B cell (primary cell): ENCODE measurements at regions not wholly inside any gene's neighbourhood (a gene's known extent, or its start where the extent isn't known, plus 50 kb on each side); places are given as distances from the start of the nearest gene placed in this dataset.
"Not testable (repeated sequence)": the region's sequence is repeated elsewhere in the genome, so short reads cannot be mapped to it uniquely, and the experiment has no call there.

Experiments used
- ATAC-seq: fragments of 200-7000 bp; cut with Tn5 transposase; one replicate; pipeline ENCODE4 v1.10.0; 2021; ENCODE audit warnings: low read depth, mild to moderate bottlenecking, moderate number of reproducible peaks, moderate library complexity
- CTCF ChIA-PET: fragments of 350-600 bp; sonication (Branson Sonifier 250); formaldehyde crosslinking; loops from one replicate; lab custom pipeline; 2021; ENCODE audit warnings: antibody characterized with exemption, inconsistent platforms; lab: Charles Lee
- POLR2A ChIA-PET: fragments of 350-600 bp; sonication (Branson Sonifier 250); formaldehyde crosslinking; loops from one replicate; lab custom pipeline; 2021; ENCODE audit warnings: antibody characterized with exemption; lab: Charles Lee
- DNase-seq: peaks from one replicate; pipeline ENCODE4 v3.0.0; 2013
- H2AFZ ChIP-seq: 2 replicates; pipeline ENCODE4 v1.6.1; 2012; ENCODE audit warnings: mild to moderate bottlenecking, low read depth, low read length; ENCODE audit not compliant: insufficient read depth, poor library complexity, severe bottlenecking
- H3K27ac ChIP-seq, 2 donors: 1 replicate in 1 of 2; 2 replicates in 1 of 2; pipeline ENCODE4 v1.5.1; 2012 to 2013; ENCODE audit warnings: low read length in 2 of 2, mild to moderate bottlenecking in 2 of 2, moderate library complexity in 1 of 2
- H3K27me3 ChIP-seq, 4 experiments: fragments of 200-600 bp in 1 of 4; sonication (generic) in 1 of 4; replicated peaks in 1 of 4; 1 replicate in 2 of 4; 2 replicates in 2 of 4; pipeline versions ENCODE4 v1.6.1 to v1.7.0; 2013 to 2016; ENCODE audit warnings: low read length in 3 of 4, mild to moderate bottlenecking in 2 of 4, mixed read lengths in 1 of 4, moderate library complexity in 1 of 4; ENCODE audit not compliant: insufficient read depth in 4 of 4, control insufficient read depth in 3 of 4; ENCODE audit errors: control extremely low read depth in 1 of 4
- H3K36me3 ChIP-seq, 2 experiments: replicated peaks in 1 of 2; 1 replicate in 1 of 2; 2 replicates in 1 of 2; pipeline versions ENCODE4 v1.6.1 to v1.7.1; 2013; ENCODE audit warnings: low read length in 1 of 2; ENCODE audit not compliant: insufficient read depth in 2 of 2, control insufficient read depth in 1 of 2; ENCODE audit errors: control extremely low read depth in 1 of 2, extremely low read depth in 1 of 2
- H3K4me1 ChIP-seq, 2 donors: fragments of 200-600 bp in 1 of 2; sonication (generic) in 1 of 2; 1 replicate in 1 of 2; 2 replicates in 1 of 2; pipeline versions ENCODE4 v1.5.1 to v1.6.1; 2013 to 2017; ENCODE audit warnings: low read length in 2 of 2; ENCODE audit not compliant: control insufficient read depth in 2 of 2, insufficient read depth in 2 of 2
- H3K4me2 ChIP-seq: replicated peaks from 2 replicates; pipeline ENCODE3; 2012; ENCODE audit warnings: mild to moderate bottlenecking, low read depth, low read length; ENCODE audit not compliant: poor library complexity, severe bottlenecking
- H3K4me3 ChIP-seq, 5 experiments: fragments of 200-600 bp in 1 of 5; sonication (generic) in 1 of 5; 1 replicate in 3 of 5; 2 replicates in 2 of 5; pipeline versions ENCODE4 v1.5.1 to v1.7.0; 2011 to 2016; ENCODE audit warnings: low read length in 4 of 5, mild to moderate bottlenecking in 4 of 5, low read depth in 2 of 5, control low read depth in 1 of 5, moderate library complexity in 1 of 5; ENCODE audit not compliant: insufficient read depth in 1 of 5; ENCODE audit errors: control extremely low read depth in 1 of 5, extremely low read depth in 1 of 5
- H3K79me2 ChIP-seq: fragments of 200-600 bp; sonication (generic); one replicate; pipeline ENCODE4 v1.6.0; 2016; ENCODE audit warnings: low read length; ENCODE audit not compliant: control insufficient read depth, insufficient read depth
- H3K9ac ChIP-seq: fragments of 200-600 bp; sonication (generic); 2 replicates; pipeline ENCODE4 v1.6.1; 2017; ENCODE audit warnings: mild to moderate bottlenecking, low read length, moderate library complexity
- H3K9me3 ChIP-seq, 3 donors: one replicate each; pipeline versions ENCODE4 v1.6.1 to v1.7.1; 2013; ENCODE audit warnings: low read length in 2 of 3; ENCODE audit not compliant: control insufficient read depth in 2 of 3, insufficient read depth in 1 of 3; ENCODE audit errors: control extremely low read depth in 1 of 3
- H4K20me1 ChIP-seq: 2 replicates; pipeline ENCODE4 v1.6.0; 2012; ENCODE audit warnings: mild to moderate bottlenecking, low read length; ENCODE audit not compliant: insufficient read depth, control insufficient read depth, poor library complexity, severe bottlenecking
- H3K27ac Mint-ChIP-seq: one replicate; pipeline ENCODE4 v1.8.0; 2021; ENCODE audit warnings: mixed read lengths
- H3K27me3 Mint-ChIP-seq: one replicate; pipeline ENCODE4 v1.8.0; 2021; ENCODE audit warnings: mixed read lengths
- H3K4me1 Mint-ChIP-seq: one replicate; pipeline ENCODE4 v1.8.0; 2021; ENCODE audit warnings: mixed read lengths
- H3K4me3 Mint-ChIP-seq: one replicate; pipeline ENCODE4 v1.8.0; 2021; ENCODE audit warnings: mixed read lengths
- H3K9me3 Mint-ChIP-seq: one replicate; pipeline ENCODE4 v1.8.0; 2022; ENCODE audit warnings: mixed read lengths; ENCODE audit not compliant: insufficient read depth
- CTCF ChIP-seq: fragments of 200-600 bp; IDR thresholded peaks from one replicate; pipeline ENCODE4 v1.8.0; 2022; ENCODE audit warnings: antibody characterized with exemption, mild to moderate bottlenecking
- EZH2 ChIP-seq: IDR thresholded peaks from 2 replicates; pipeline ENCODE4 v1.6.1; 2012; ENCODE audit warnings: borderline replicate concordance, low read depth, mild to moderate bottlenecking, moderate library complexity, low read length; ENCODE audit not compliant: insufficient read depth, poor library complexity, severe bottlenecking
- WGBS: methylation state at CpG from one replicate; pipeline ENCODE4 v1.1.5; 2013; ENCODE audit warnings: missing lambda C conversion rate; ENCODE audit not compliant: insufficient coverage; 5-methylcytosine and 5-hydroxymethylcytosine counted together
- intact Hi-C: fragments of 100-400 bp; cut with micrococcal nuclease; formaldehyde crosslinking; loops from one replicate; pipeline ENCODE4 v1.10.0; 2022

- Histone ChIP-seq H3K79me2 (no peaks in the 10 kb centered on the region), H3K4me1 (no peaks in the 10 kb centered on the region), H3K9me3 (no peaks in the 10 kb centered on the region), H3K27me3 (no peaks in the 10 kb centered on the region), H3K4me2 (no peak overlapping the region), H3K4me3 (no peak overlapping the region), H3K27ac (no peak overlapping the region), H4K20me1 (no peaks in the 10 kb centered on the region), H3K9ac (no peak overlapping the region), H2AFZ (no peak overlapping the region), H3K36me3 (no peaks in the 10 kb centered on the region)
- WGBS = no CpG with 5 or more reads among the region's 5 CpGs
- no peaks in the 10 kb centered on the region for H3K9me3 Mint-ChIP-seq
- no peaks in the 10 kb centered on the region for H3K4me1 Mint-ChIP-seq
- ChIA-PET POLR2A (no interaction called here), CTCF (no interaction called here)
- intact Hi-C loops = no loop called here
- TF ChIP-seq CTCF (no peak), EZH2 (no peak)
- no peaks in the 10 kb centered on the region for H3K27me3 Mint-ChIP-seq
- H3K27ac Mint-ChIP-seq = no peak overlapping the region
- no peak for ATAC-seq
- no peak for DNase-seq
- H3K4me3 Mint-ChIP-seq = no peak overlapping the region
Observed at GRCh38 chr7:124101173-124101768, 68.4 kb upstream of the TMEM229A start.

- intact Hi-C loops = no loop called here
- H3K27ac Mint-ChIP-seq = no peak overlapping the region
- 33% methylated on average over 1 of the region's 3 CpGs for WGBS
- Histone ChIP-seq H2AFZ (no peak overlapping the region), H3K27ac (no peak overlapping the region), H3K9me3 (no peaks in the 10 kb centered on the region), H4K20me1 (no peaks in the 10 kb centered on the region), H3K4me3 (no peak overlapping the region), H3K79me2 (no peaks in the 10 kb centered on the region), H3K4me1 (no peaks in the 10 kb centered on the region), H3K36me3 (no peaks in the 10 kb centered on the region), H3K27me3 (no peaks in the 10 kb centered on the region), H3K9ac (no peak overlapping the region), H3K4me2 (no peak overlapping the region)
- DNase-seq (no peak), ATAC-seq (no peak)
- CTCF ChIA-PET = no interaction called here
- H3K27me3 Mint-ChIP-seq = no peaks in the 10 kb centered on the region
- H3K4me3 Mint-ChIP-seq = no peak overlapping the region
- H3K9me3 Mint-ChIP-seq = no peaks in the 10 kb centered on the region
- TF ChIP-seq EZH2 = no peak
- no peak for TF ChIP-seq CTCF
- POLR2A ChIA-PET = no interaction called here
- no peaks in the 10 kb centered on the region for H3K4me1 Mint-ChIP-seq
Observed at GRCh38 chr7:124100190-124100589, 67.3 kb upstream of the TMEM229A start.

GRCh38 chr7:124099585-124099984, 66.7 kb upstream of the TMEM229A start:
- H3K9me3 ChIP-seq, H3K9me3 Mint-ChIP-seq, H3K27me3 Mint-ChIP-seq, H3K4me3 ChIP-seq, H4K20me1 ChIP-seq, DNase-seq, CTCF ChIA-PET, intact Hi-C loops, H3K4me1 Mint-ChIP-seq, H2AFZ ChIP-seq, H3K27me3 ChIP-seq, H3K4me3 Mint-ChIP-seq, H3K4me1 ChIP-seq, H3K79me2 ChIP-seq, H3K36me3 ChIP-seq, H3K27ac ChIP-seq, H3K27ac Mint-ChIP-seq, H3K9ac ChIP-seq, H3K4me2 ChIP-seq, ATAC-seq, POLR2A ChIA-PET: not testable (repeated sequence)
- 87% methylated on average over 5 of the region's 10 CpGs for WGBS
